ENCODE measurements at regions not wholly inside any gene's neighbourhood (a gene's known extent, or its start where the extent isn't known, plus 50 kb on each side); places are given as distances from the start of the nearest gene placed in this dataset.

DNA sequence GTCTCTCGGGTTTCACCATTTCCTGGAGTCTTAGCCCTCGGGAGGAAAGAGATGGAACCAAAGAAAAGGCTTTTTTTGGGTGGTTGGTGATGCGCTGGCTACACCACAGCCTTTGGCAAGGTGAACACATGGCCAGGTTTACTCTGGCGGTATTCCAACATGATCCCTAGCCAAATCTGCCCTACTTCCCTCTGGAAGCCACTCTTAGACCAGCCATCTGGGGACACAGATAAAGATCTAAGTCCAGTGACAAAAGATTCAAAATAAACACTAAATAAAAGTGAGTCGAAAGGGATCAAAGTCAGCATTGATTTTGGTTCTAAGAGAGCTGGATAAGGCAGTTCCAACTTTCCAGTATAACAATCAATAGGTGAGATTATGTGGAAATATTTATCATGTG, 694.5 kb downstream of the VRK1 start:
- TF ChIP-seq TAF1 (IDR thresholded peaks at IDR 0.05; ENCODE audit: low read depth) = no peak
- no peak for TF ChIP-seq EP300 (IDR thresholded peaks at IDR 0.05; ENCODE audit: borderline replicate concordance)
- no peak for TF ChIP-seq NFIC (IDR thresholded peaks at IDR 0.05)
- TF ChIP-seq, protein P1, sequence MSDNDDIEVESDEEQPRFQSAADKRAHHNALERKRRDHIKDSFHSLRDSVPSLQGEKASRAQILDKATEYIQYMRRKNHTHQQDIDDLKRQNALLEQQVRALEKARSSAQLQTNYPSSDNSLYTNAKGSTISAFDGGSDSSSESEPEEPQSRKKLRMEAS (IDR thresholded peaks at IDR 0.05) = no peak
- no peak for TF ChIP-seq CEBPB (IDR thresholded peaks at IDR 0.05)
- TF ChIP-seq REST (IDR thresholded peaks at IDR 0.05; ENCODE audit: low read depth) = no peak
- no peak for TF ChIP-seq TCF12 (IDR thresholded peaks at IDR 0.05; ENCODE audit: low read depth)
- TF ChIP-seq FOXM1 (IDR thresholded peaks at IDR 0.05; ENCODE audit: borderline replicate concordance, low read depth) = no peak
- TF ChIP-seq YY1 (IDR thresholded peaks at IDR 0.05; ENCODE audit: low read depth) = no peak
- TF ChIP-seq RAD21 (IDR thresholded peaks at IDR 0.05; ENCODE audit: low read depth) = no peak

- no peak for TF ChIP-seq EP300 (IDR thresholded peaks at IDR 0.05; ENCODE audit: borderline replicate concordance)
- no peak for TF ChIP-seq YY1 (IDR thresholded peaks at IDR 0.05; ENCODE audit: low read depth)
These were observed 702.8 kb downstream of the VRK1 start for GRCh38 chr14:97499790-97500481.

GRCh38 chr14:97506626-97507025, 709.4 kb downstream of the VRK1 start:
- no peak for TF ChIP-seq TEAD4 (IDR thresholded peaks at IDR 0.05)
- TF ChIP-seq, protein P1 (IDR thresholded peaks at IDR 0.05) = no peak
- no peak for TF ChIP-seq FOXM1 (IDR thresholded peaks at IDR 0.05; ENCODE audit: borderline replicate concordance, low read depth)
- TF ChIP-seq ZBTB7A (IDR thresholded peaks at IDR 0.05; ENCODE audit: low read depth) = no peak
- no peak for TF ChIP-seq NFIC (IDR thresholded peaks at IDR 0.05)

DNA sequence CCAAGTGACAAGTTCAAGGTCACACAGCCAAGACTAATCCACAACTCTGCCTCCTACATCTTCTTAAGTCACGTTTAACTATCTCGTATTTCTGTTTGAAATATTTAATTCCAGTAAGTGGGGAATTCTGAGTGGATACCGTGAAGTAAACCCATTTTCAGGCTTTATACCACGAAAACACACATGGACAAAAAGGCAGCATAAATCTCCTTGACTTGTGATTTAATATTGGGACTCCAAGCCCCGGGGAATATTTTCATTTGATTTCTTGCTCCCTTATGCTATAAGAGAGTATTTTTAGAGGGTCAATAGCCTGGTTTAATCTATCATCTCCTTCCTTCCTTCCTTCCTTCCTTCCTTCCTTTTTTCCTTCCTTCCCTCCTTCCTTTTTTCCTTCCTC, 716.7 kb downstream of the VRK1 start:
- TF ChIP-seq TEAD4 (IDR thresholded peaks at IDR 0.05) (no peak), NFIC (IDR thresholded peaks at IDR 0.05) (no peak), CREB1 (IDR thresholded peaks at IDR 0.05; ENCODE audit: low read depth) (no peak), REST (IDR thresholded peaks at IDR 0.05; ENCODE audit: low read depth) (no peak), CEBPB (IDR thresholded peaks at IDR 0.05) (no peak), YY1 (IDR thresholded peaks at IDR 0.05; ENCODE audit: low read depth) (no peak), ZBTB7A (IDR thresholded peaks at IDR 0.05; ENCODE audit: low read depth) (no peak), RAD21 (IDR thresholded peaks at IDR 0.05; ENCODE audit: low read depth) (no peak), EP300 (IDR thresholded peaks at IDR 0.05; ENCODE audit: borderline replicate concordance) (no peak), FOXM1 (IDR thresholded peaks at IDR 0.05; ENCODE audit: borderline replicate concordance, low read depth) (no peak), USF1 (IDR thresholded peaks at IDR 0.05) (no peak), TCF12 (IDR thresholded peaks at IDR 0.05; ENCODE audit: low read depth) (no peak), TAF1 (IDR thresholded peaks at IDR 0.05; ENCODE audit: low read depth) (no peak), EGR1 (IDR thresholded peaks at IDR 0.05) (no peak)
- TF ChIP-seq, protein P1 (IDR thresholded peaks at IDR 0.05) = no peak

DNA sequence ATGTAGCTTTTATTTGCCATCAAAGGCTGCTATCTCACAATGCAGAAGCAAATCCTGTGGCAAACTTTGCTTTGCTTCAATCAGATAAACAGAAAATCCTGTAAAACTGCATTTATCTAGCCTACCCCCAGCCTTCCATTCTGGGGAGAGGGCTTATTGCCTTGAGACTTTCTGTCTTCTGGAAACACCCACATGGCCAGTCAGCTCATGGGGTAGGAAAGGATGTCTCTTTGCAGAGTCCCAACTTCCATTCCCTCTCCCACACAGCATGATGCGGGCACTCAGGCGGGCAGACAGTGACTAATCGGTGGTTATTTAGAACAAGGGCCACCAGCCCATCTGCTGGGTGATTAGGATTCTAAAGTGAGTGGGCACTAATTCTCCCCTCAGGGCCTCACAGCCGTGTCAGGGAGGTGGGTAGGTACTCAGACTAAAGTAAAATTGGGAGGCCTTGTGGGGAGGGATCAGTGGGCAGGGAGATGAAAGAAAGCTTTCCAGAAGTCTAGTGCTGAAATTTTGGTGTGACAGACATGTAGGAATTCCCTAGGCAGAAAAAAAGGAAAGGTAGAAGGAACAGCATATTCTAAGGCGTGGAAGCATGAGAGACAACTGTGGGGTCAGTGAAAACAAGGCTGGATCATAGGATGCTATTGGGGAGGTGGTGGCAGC, 720.5 kb downstream of the VRK1 start:
- TF ChIP-seq FOXM1 (IDR thresholded peaks at IDR 0.05; ENCODE audit: borderline replicate concordance, low read depth) (no peak), CREB1 (IDR thresholded peaks at IDR 0.05; ENCODE audit: low read depth) (no peak), EP300 (IDR thresholded peaks at IDR 0.05; ENCODE audit: borderline replicate concordance) (no peak), NFIC (IDR thresholded peaks at IDR 0.05) (no peak), EGR1 (IDR thresholded peaks at IDR 0.05) (no peak), USF1 (IDR thresholded peaks at IDR 0.05) (no peak), TCF12 (IDR thresholded peaks at IDR 0.05; ENCODE audit: low read depth) (no peak), RAD21 (IDR thresholded peaks at IDR 0.05; ENCODE audit: low read depth) (no peak)

DNA sequence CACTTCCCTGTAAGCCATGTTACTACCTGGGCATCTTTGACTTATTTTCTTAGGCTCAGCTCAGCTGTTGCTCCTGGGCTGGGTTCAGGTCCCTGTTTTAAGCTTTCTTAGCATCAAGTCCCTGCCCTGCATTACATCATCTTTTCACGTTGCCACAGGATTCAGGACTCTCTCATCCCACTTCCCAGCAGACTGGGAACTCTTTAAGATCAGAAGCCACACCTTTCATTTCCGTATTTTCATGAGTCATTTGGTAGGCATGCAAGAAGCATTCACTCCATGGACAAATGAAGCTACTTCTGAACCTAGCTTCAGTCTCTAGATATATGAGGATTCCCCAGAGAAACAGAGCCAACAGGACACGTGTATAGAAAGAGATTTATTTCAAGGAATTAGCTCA, 726.8 kb downstream of the VRK1 start:
- TF ChIP-seq CREB1 (IDR thresholded peaks at IDR 0.05; ENCODE audit: low read depth) (no peak), TEAD4 (IDR thresholded peaks at IDR 0.05) (no peak), USF1 (IDR thresholded peaks at IDR 0.05) (no peak), ZBTB7A (IDR thresholded peaks at IDR 0.05; ENCODE audit: low read depth) (no peak), EGR1 (IDR thresholded peaks at IDR 0.05) (no peak), FOXM1 (IDR thresholded peaks at IDR 0.05; ENCODE audit: borderline replicate concordance, low read depth) (no peak), REST (IDR thresholded peaks at IDR 0.05; ENCODE audit: low read depth) (no peak), EP300 (IDR thresholded peaks at IDR 0.05; ENCODE audit: borderline replicate concordance) (no peak), TCF12 (IDR thresholded peaks at IDR 0.05; ENCODE audit: low read depth) (no peak), NFIC (IDR thresholded peaks at IDR 0.05) (no peak), TAF1 (IDR thresholded peaks at IDR 0.05; ENCODE audit: low read depth) (no peak), CEBPB (IDR thresholded peaks at IDR 0.05) (no peak), RAD21 (IDR thresholded peaks at IDR 0.05; ENCODE audit: low read depth) (no peak), YY1 (IDR thresholded peaks at IDR 0.05; ENCODE audit: low read depth) (no peak)
- TF ChIP-seq, protein P1 (IDR thresholded peaks at IDR 0.05) = no peak
